PC-9 (cell line): ENCODE measurements at regions not wholly inside any gene's neighbourhood (a gene's known extent, or its start where the extent isn't known, plus 50 kb on each side); places are given as distances from the start of the nearest gene placed in this dataset.

ENCODE experiments used
- BruUV-seq: library from RNA; stranded (reverse); fragments of 400-500 nt; replicated peaks from 2 replicates; lab custom pipeline; 2021; lab: Mats Ljungman, UMichigan
- CTCF ChIA-PET: fragments of 300-600 bp; sonication (Branson Sonifier 250); formaldehyde crosslinking; loops from one replicate; lab custom pipeline; 2022; ENCODE audit warnings: antibody characterized with exemption; lab: Charles Lee
- POLR2A ChIA-PET: fragments of 300-600 bp; sonication (Branson Sonifier 250); formaldehyde crosslinking; loops from one replicate; lab custom pipeline; 2022; ENCODE audit warnings: antibody characterized with exemption; ENCODE audit not compliant: unreplicated experiment; lab: Charles Lee
- DNase-seq, 2 experiments: peaks; one replicate each; pipeline versions ENCODE4 v3.0.0 to v3.0.0-alpha.2; 2015 to 2022; ENCODE audit warnings: mixed read lengths in 1 of 2
- H2AFZ ChIP-seq: fragments of 200-600 bp; sonication (generic); 2 replicates; pipeline ENCODE4 v1.8.1; 2017; ENCODE audit warnings: antibody characterized with exemption
- H3F3A ChIP-seq: fragments of 200-600 bp; sonication (generic); 2 replicates; pipeline ENCODE4 v1.8.1; 2017; ENCODE audit warnings: antibody characterized with exemption, mild to moderate bottlenecking, low read depth; ENCODE audit not compliant: insufficient read depth
- H3K27ac ChIP-seq: fragments of 200-600 bp; sonication (generic); 2 replicates; pipeline ENCODE4 v1.6.1; 2016; ENCODE audit warnings: mixed run types
- H3K27me3 ChIP-seq: fragments of 200-600 bp; sonication (generic); 2 replicates; pipeline ENCODE4 v1.6.1; 2016; ENCODE audit warnings: low read depth, mixed run types; ENCODE audit not compliant: insufficient read depth
- H3K36me3 ChIP-seq: fragments of 200-600 bp; sonication (generic); 2 replicates; pipeline ENCODE4 v1.6.1; 2016; ENCODE audit warnings: low read depth, mixed run types
- H3K4me1 ChIP-seq: fragments of 200-600 bp; sonication (generic); replicated peaks from 2 replicates; pipeline ENCODE4 v1.6.1; 2016; ENCODE audit warnings: mixed run types; ENCODE audit not compliant: insufficient read depth
- H3K4me2 ChIP-seq: fragments of 200-600 bp; sonication (generic); 2 replicates; pipeline ENCODE4 v1.6.1; 2017; ENCODE audit warnings: mixed run types
- H3K4me3 ChIP-seq: fragments of 200-600 bp; sonication (generic); 2 replicates; pipeline ENCODE4 v1.6.1; 2016; ENCODE audit warnings: mixed run types
- H3K79me2 ChIP-seq: fragments of 200-600 bp; sonication (generic); 2 replicates; pipeline ENCODE4 v1.6.1; 2017; ENCODE audit warnings: low read depth, mixed run types
- H3K9me2 ChIP-seq: fragments of 200-600 bp; sonication (generic); 2 replicates; pipeline ENCODE4 v1.8.1; 2017; ENCODE audit warnings: mild to moderate bottlenecking; ENCODE audit not compliant: insufficient read depth
- H3K9me3 ChIP-seq: fragments of 200-600 bp; sonication (generic); 2 replicates; pipeline ENCODE4 v1.8.1; 2016; ENCODE audit warnings: low read depth; ENCODE audit not compliant: insufficient read depth
- H4K20me1 ChIP-seq: fragments of 200-600 bp; sonication (generic); 2 replicates; pipeline ENCODE4 v1.8.1; 2017; ENCODE audit not compliant: insufficient read depth
- EZH2 ChIP-seq: fragments of 200-600 bp; sonication (generic); IDR thresholded peaks from 2 replicates; pipeline ENCODE4 v1.8.0; 2017; ENCODE audit warnings: antibody characterized with exemption, low read depth
- intact Hi-C: fragments of 100-400 bp; cut with micrococcal nuclease; formaldehyde crosslinking; loops from one replicate; pipeline ENCODE4 v1.10.0; 2022; ENCODE audit not compliant: unreplicated experiment
- TF ChIP-seq, protein P1 (sequence below): fragments of 200-600 bp; sonication (generic); conservative IDR thresholded peaks from 2 replicates; pipeline ENCODE4 v1.6.1; 2017; ENCODE audit warnings: mixed run types, antibody characterized with exemption, mild to moderate bottlenecking, moderate library complexity

DNA sequence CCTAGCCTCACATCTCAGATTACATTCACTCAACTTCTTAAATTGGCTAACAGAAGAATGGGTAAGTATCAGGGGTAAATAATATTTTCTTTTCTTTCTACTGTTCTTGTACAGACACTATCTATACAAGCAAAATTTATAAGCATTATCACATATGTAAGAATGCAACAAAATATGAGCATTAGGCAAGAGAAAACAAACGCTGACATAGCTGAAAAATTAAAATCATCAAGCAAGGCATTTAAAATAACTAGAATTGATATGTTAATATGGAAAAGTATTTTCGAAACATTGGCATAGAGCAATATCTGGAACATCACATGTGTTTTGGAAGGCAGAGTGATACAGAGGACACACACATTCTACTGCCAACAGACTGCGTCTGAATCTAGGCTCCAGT, 1175.3 kb upstream of the LRRN3 start:
- no peak for DNase-seq
- Histone ChIP-seq H3F3A (no peaks in the 10 kb centered on the region), H3K9me3 (no peaks in the 10 kb centered on the region), H3K4me1 (no peaks in the 10 kb centered on the region), H3K9me2 (no peaks in the 10 kb centered on the region; the same call in 1 of the 2 replicates), H4K20me1 (no peaks in the 10 kb centered on the region), H3K79me2 (no peaks in the 10 kb centered on the region), H2AFZ (no peak overlapping the region), H3K4me2 (no peak overlapping the region), H3K27ac (no peak overlapping the region), H3K27me3 (no peaks in the 10 kb centered on the region), H3K4me3 (no peak overlapping the region), H3K36me3 (no peaks in the 10 kb centered on the region)
- no TSS peak for BruUV-seq
- ChIA-PET CTCF (no interaction called here), POLR2A (no interaction called here)
- intact Hi-C loops = no loop called here
- TF ChIP-seq, protein P1, sequence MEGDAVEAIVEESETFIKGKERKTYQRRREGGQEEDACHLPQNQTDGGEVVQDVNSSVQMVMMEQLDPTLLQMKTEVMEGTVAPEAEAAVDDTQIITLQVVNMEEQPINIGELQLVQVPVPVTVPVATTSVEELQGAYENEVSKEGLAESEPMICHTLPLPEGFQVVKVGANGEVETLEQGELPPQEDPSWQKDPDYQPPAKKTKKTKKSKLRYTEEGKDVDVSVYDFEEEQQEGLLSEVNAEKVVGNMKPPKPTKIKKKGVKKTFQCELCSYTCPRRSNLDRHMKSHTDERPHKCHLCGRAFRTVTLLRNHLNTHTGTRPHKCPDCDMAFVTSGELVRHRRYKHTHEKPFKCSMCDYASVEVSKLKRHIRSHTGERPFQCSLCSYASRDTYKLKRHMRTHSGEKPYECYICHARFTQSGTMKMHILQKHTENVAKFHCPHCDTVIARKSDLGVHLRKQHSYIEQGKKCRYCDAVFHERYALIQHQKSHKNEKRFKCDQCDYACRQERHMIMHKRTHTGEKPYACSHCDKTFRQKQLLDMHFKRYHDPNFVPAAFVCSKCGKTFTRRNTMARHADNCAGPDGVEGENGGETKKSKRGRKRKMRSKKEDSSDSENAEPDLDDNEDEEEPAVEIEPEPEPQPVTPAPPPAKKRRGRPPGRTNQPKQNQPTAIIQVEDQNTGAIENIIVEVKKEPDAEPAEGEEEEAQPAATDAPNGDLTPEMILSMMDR = no peak
- no peak for TF ChIP-seq EZH2

DNA sequence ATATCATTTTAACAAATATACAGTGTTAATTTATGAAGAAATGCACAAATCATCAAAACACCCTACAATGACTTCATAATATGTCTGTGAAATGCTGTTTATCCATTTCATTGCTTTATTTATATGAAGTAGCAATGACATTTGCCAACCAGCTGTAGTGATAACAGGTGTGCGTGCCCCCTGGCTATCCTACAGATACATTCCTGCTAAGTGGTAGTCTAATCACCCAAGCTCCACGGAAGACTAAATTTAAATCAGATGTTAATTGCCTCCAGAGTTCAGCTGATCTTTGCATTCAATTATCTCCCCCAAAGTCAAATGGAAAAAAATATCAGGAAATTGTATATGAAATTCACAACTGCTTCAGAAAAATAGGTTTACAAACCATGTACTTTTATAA, 1164.2 kb upstream of the LRRN3 start:
- CTCF ChIA-PET = no interaction called here
- TF ChIP-seq, protein P1 = no peak
- TF ChIP-seq EZH2 = no peak
- no TSS peak for BruUV-seq
- Histone ChIP-seq H2AFZ (no peak overlapping the region), H3K27me3 (no peaks in the 10 kb centered on the region), H3F3A (no peaks in the 10 kb centered on the region), H3K4me3 (no peak overlapping the region), H3K4me1 (no peaks in the 10 kb centered on the region), H3K4me2 (no peak overlapping the region), H3K9me2 (peaks cover 9% of the 10 kb centered on the region), H3K36me3 (no peaks in the 10 kb centered on the region), H3K9me3 (no peaks in the 10 kb centered on the region), H3K79me2 (no peaks in the 10 kb centered on the region), H3K27ac (no peak overlapping the region), H4K20me1 (no peaks in the 10 kb centered on the region)
- no peak for DNase-seq
- POLR2A ChIA-PET = no interaction called here
- intact Hi-C loops = no loop called here

DNA sequence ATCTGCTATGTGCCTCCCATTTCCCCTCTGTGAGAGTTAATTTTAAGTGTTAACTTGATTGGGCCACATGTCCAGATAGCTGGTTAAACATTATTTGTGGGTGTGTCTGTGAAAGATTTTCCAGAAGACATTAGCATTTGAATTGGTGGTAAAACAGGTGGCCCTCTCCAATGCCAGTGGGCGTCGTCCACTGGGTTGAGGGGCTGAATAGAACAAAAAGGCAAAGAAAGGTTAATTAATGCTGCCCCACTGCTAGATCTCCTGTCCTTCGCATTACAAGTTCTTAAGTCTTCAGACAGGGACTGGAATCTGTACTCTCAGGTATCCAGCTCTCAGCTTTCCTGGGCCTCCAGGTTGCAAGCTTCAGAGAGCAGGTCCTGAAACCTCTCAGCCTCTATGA, 1160.9 kb upstream of the LRRN3 start:
- H3K27me3 ChIP-seq = no peaks in the 10 kb centered on the region
- H3K4me3 ChIP-seq = no peak overlapping the region
- no peaks in the 10 kb centered on the region for H4K20me1 ChIP-seq
- H3F3A ChIP-seq = no peaks in the 10 kb centered on the region
- DNase-seq = no peak
- intact Hi-C loops = no loop called here
- H3K79me2 ChIP-seq = no peaks in the 10 kb centered on the region
- H3K27ac ChIP-seq = no peak overlapping the region
- peaks cover 9% of the 10 kb centered on the region for H3K9me2 ChIP-seq
- no peak overlapping the region for H2AFZ ChIP-seq
- H3K4me2 ChIP-seq = no peak overlapping the region
- ChIA-PET CTCF (no interaction called here), POLR2A (no interaction called here)
- TF ChIP-seq, protein P1 = no peak
- TF ChIP-seq EZH2 = no peak
- H3K36me3 ChIP-seq = no peaks in the 10 kb centered on the region
- no peaks in the 10 kb centered on the region for H3K9me3 ChIP-seq
- H3K4me1 ChIP-seq = no peaks in the 10 kb centered on the region
- no TSS peak for BruUV-seq
